Stomach (tissue), 8 donors: ENCODE measurements at regions not wholly inside any gene's neighbourhood (a gene's known extent, or its start where the extent isn't known, plus 50 kb on each side); places are given as distances from the start of the nearest gene placed in this dataset.
"Not testable (repeated sequence)": the region's sequence is repeated elsewhere in the genome, so short reads cannot be mapped to it uniquely, and the experiment has no call there.

Source experiments
- DNase-seq, 2 donors: peaks; one replicate each; pipeline versions ENCODE4 v3.0.0 to v3.0.0-alpha.2; 2013 to 2019
- H3K27ac ChIP-seq, 5 donors: fragments of 200-600 bp in 4 of 5; sonication (generic) in 4 of 5; one replicate each; pipeline ENCODE4 v1.5.1; 2013 to 2019; ENCODE audit warnings: mild to moderate bottlenecking in 1 of 5, moderate library complexity in 1 of 5
- H3K27me3 ChIP-seq, 3 donors: fragments of 200-600 bp; sonication (generic); one replicate each; pipeline ENCODE4 v1.5.1; 2017 to 2019; ENCODE audit warnings: mixed run types in 1 of 3
- H3K36me3 ChIP-seq, 4 donors: fragments of 200-600 bp; sonication (generic); 1 replicate in 3 of 4; 2 replicates in 1 of 4; pipeline ENCODE4 v1.5.1; 2016 to 2019
- H3K4me1 ChIP-seq, 4 donors: fragments of 200-600 bp; sonication (generic); one replicate each; pipeline ENCODE4 v1.5.1; 2016 to 2019
- H3K4me3 ChIP-seq, 4 donors: fragments of 200-600 bp; sonication (generic) in 3 of 4; one replicate each; pipeline ENCODE4 v1.5.1; 2016 to 2019; ENCODE audit warnings: mild to moderate bottlenecking in 1 of 4
- H3K9me3 ChIP-seq, 4 donors: fragments of 200-600 bp; sonication (generic); one replicate each; pipeline ENCODE4 v1.5.1; 2016 to 2019
- CTCF ChIP-seq, 7 experiments: fragments of 450-650 bp in 4 of 7; fragments of 200-600 bp in 3 of 7; sonication (generic) in 3 of 7; IDR thresholded peaks; one replicate each; pipeline ENCODE4 v1.5.1; 2016 to 2019; ENCODE audit warnings: antibody characterized with exemption in 7 of 7, control low read depth in 2 of 7, mild to moderate bottlenecking in 1 of 7
- EP300 ChIP-seq: sonication (generic); formaldehyde crosslinking; IDR thresholded peaks from one replicate; pipeline ENCODE4 v1.6.1; 2017; ENCODE audit warnings: antibody characterized with exemption
- POLR2A ChIP-seq, 4 donors: fragments of 450-650 bp; IDR thresholded peaks; one replicate each; pipeline ENCODE4 v1.6.1; 2016; ENCODE audit warnings: antibody characterized with exemption in 4 of 4, control low read depth in 2 of 4, mild to moderate bottlenecking in 1 of 4, moderate library complexity in 1 of 4
- POLR2AphosphoS5 ChIP-seq, 3 donors: sonication (generic); formaldehyde crosslinking; IDR thresholded peaks; one replicate each; pipeline ENCODE4 v1.6.1; 2016; ENCODE audit warnings: antibody characterized with exemption in 3 of 3
- WGBS, 5 donors: extraction: QIAGEN DNeasy Blood & Tissue Kit in 3 of 5; methylation state at CpG; one replicate each; pipeline versions ENCODE4 v1.1.5 to v1.1.7; 2013 to 2018; 5-methylcytosine and 5-hydroxymethylcytosine counted together
- intact Hi-C: fragments of 100-400 bp; cut with DNase I; formaldehyde crosslinking; loops from one replicate; pipeline ENCODE4 v1.15.1; 2023; ENCODE audit warnings: low total_unique reads
- donor health status: healthy with polysubstance abuse.
- donor health status: Bipolar disorder and iron deficiency.
- donor health status: healthy.

- TF ChIP-seq POLR2AphosphoS5 (IDR thresholded peaks at IDR 0.05) (no peak), POLR2A (IDR thresholded peaks at IDR 0.05) (no peak), CTCF (IDR thresholded peaks at IDR 0.05) (no peak), EP300 (no peak)
- no peak overlapping the region for H3K4me3 ChIP-seq
- DNase-seq = no peak
- no peaks in the 10 kb centered on the region for H3K36me3 ChIP-seq
- H3K27ac ChIP-seq = no peak overlapping the region
- H3K27me3 ChIP-seq = no peaks in the 10 kb centered on the region
- intact Hi-C loops = no loop called here
- H3K9me3 ChIP-seq = peaks cover 0 to 29% (median 0%) of the 10 kb centered on the region in 4 donors
- H3K4me1 ChIP-seq = no peaks in the 10 kb centered on the region
Measured at GRCh38 chr10:9851808-9852207, 1165.9 kb upstream of the CELF2 start.

- intact Hi-C loops = no loop called here
- Histone ChIP-seq H3K9me3 (peaks cover 0 to 29% (median 0%) of the 10 kb centered on the region in 4 donors), H3K36me3 (no peaks in the 10 kb centered on the region), H3K4me3 (no peak overlapping the region), H3K27ac (no peak overlapping the region), H3K4me1 (no peaks in the 10 kb centered on the region), H3K27me3 (no peaks in the 10 kb centered on the region)
- DNase-seq = peak in 1 of 2 donors; percentile 23
- WGBS, 5 donors = 52 to 75% (median 67%) methylated on average over 4 of the region's 4 CpGs
- TF ChIP-seq EP300 = no peak
- TF ChIP-seq POLR2AphosphoS5 (IDR thresholded peaks at IDR 0.05) = no peak
- TF ChIP-seq CTCF (IDR thresholded peaks at IDR 0.05) = no peak
- no peak for TF ChIP-seq POLR2A (IDR thresholded peaks at IDR 0.05)
Measured at GRCh38 chr10:9853405-9854355, 1164.0 kb upstream of the CELF2 start.

GRCh38 chr10:9855451-9855850 lies 1162.2 kb upstream of the CELF2 start:
- peaks cover 0 to 29% (median 0%) of the 10 kb centered on the region in 4 donors for H3K9me3 ChIP-seq
- H3K4me3 ChIP-seq, H3K4me1 ChIP-seq, DNase-seq, intact Hi-C loops, H3K27me3 ChIP-seq, H3K36me3 ChIP-seq, H3K27ac ChIP-seq: not testable (repeated sequence)
- WGBS, 5 donors = 88 to 94% (median 91%) methylated on average over 20 to 22 of the region's 22 CpGs

- intact Hi-C loops = no loop called here
- H3K4me3 ChIP-seq = no peak overlapping the region
Measured at GRCh38 chr10:9858816-9859215, 1158.9 kb upstream of the CELF2 start.

More at GRCh38 chr10:9858816-9859215, 1158.9 kb upstream of the CELF2 start:
- Histone ChIP-seq H3K27ac (no peak overlapping the region), H3K27me3 (no peaks in the 10 kb centered on the region), H3K4me1 (no peaks in the 10 kb centered on the region), H3K36me3 (no peaks in the 10 kb centered on the region), H3K9me3 (peaks cover 0 to 8% (median 0%) of the 10 kb centered on the region in 4 donors)
- DNase-seq = peak in 1 of 2 donors; percentile 12
- TF ChIP-seq EP300 (no peak), CTCF (IDR thresholded peaks at IDR 0.05) (no peak), POLR2AphosphoS5 (IDR thresholded peaks at IDR 0.05) (no peak), POLR2A (IDR thresholded peaks at IDR 0.05) (no peak)
